ENCODE measurements at regions not wholly inside any gene's neighbourhood (a gene's known extent, or its start where the extent isn't known, plus 50 kb on each side); places are given as distances from the start of the nearest gene placed in this dataset.

DNA sequence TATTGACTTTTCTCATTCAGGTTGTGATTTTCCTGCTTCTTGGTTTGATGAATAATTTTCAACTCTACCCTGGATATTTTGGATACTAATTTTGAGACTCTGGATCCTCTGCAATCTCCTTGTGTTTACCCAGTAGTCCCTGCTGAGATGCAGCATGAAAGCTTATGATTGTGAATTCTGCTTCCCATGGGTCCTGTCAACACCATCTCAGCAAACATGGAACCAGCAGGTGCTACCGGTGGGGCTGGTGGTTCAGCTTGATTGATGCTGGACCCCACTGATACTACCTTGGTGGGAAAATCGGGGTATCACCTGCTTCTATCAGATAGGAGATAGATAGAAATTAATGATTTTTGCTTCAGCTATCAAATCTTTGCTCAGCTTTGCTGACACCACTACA is 81.1 kb downstream of the SOWAHC start:
- TF ChIP-seq POLR2A (IDR thresholded peaks at IDR 0.05) (no peak), CTCF (IDR thresholded peaks at IDR 0.05) (no peak)

Data from uterus (tissue), 2 donors.